ENCODE measurements at regions not wholly inside any gene's neighbourhood (a gene's known extent, or its start where the extent isn't known, plus 50 kb on each side); places are given as distances from the start of the nearest gene placed in this dataset.

DNA sequence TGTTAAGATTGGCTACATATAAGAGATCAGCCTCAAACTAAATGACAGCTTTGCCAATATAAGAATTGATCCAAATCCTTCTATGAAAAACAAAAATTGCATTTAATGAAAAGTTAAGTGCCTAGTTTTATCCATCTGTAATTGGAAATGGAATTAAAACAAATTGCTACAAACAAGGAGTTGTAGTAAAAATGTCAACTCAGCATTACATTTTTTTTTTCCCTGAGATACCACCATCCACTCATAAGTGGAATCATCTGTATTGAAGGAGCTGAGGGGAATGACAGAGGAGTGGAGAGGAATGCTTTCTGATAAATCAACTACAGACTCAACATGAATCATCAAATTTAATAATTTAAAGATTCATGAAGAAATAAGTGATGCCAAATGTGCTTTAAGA lies 601.8 kb downstream of the TMEM182 start:
- TF ChIP-seq CTCF (IDR thresholded peaks at IDR 0.05; ENCODE audit: borderline replicate concordance, extremely low read depth, low read length, poor library complexity, severe bottlenecking), result no peak
- TF ChIP-seq EZH2 (IDR thresholded peaks at IDR 0.05; ENCODE audit: borderline replicate concordance, low read depth, low read length, severe bottlenecking), result no peak

All from DND-41 (cell line).